ENCODE measurements at regions not wholly inside any gene's neighbourhood (a gene's known extent, or its start where the extent isn't known, plus 50 kb on each side); places are given as distances from the start of the nearest gene placed in this dataset.

DNA sequence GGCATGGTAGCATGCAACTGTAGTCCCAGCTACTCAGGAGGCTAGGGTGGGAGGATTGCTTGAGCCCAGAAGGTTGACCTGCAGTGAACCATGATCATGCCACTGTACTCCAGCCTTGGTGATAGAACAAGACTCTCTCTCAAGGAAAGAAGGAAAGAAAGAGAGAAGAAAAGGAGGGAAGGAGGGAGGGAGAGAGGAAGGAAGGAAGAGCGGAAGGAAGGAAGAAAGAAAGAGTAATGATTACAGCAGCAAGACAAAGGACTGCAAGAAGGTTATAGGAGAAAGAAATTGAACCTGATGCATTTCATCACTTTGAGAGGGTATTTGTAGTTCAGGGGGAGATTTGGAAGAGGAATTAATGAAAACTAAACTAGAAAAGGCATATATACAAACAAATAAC lies 155.7 kb downstream of the LACC1 start:
- H3K36me3 ChIP-seq (replicated peaks in 1 of 2; ENCODE audit: control insufficient read depth in 1 of 2, insufficient read depth in 2 of 2, low read length in 2 of 2) = no peaks in the 10 kb centered on the region
- no peak overlapping the region for H3K27ac ChIP-seq (ENCODE audit: low read depth in 1 of 2, low read length in 2 of 2)
- no peaks in the 10 kb centered on the region for H3K4me1 ChIP-seq (ENCODE audit: control insufficient read depth in 1 of 2, insufficient read depth in 2 of 2, low read length in 2 of 2)
- no peak overlapping the region for H2AFZ ChIP-seq (ENCODE audit: insufficient read depth, low read depth, low read length, poor library complexity, severe bottlenecking)
- H3K79me2 ChIP-seq (ENCODE audit: insufficient read depth, low read length) = no peaks in the 10 kb centered on the region
- intact Hi-C loops (cut with micrococcal nuclease) = no loop called here
- TF ChIP-seq, protein P1, sequence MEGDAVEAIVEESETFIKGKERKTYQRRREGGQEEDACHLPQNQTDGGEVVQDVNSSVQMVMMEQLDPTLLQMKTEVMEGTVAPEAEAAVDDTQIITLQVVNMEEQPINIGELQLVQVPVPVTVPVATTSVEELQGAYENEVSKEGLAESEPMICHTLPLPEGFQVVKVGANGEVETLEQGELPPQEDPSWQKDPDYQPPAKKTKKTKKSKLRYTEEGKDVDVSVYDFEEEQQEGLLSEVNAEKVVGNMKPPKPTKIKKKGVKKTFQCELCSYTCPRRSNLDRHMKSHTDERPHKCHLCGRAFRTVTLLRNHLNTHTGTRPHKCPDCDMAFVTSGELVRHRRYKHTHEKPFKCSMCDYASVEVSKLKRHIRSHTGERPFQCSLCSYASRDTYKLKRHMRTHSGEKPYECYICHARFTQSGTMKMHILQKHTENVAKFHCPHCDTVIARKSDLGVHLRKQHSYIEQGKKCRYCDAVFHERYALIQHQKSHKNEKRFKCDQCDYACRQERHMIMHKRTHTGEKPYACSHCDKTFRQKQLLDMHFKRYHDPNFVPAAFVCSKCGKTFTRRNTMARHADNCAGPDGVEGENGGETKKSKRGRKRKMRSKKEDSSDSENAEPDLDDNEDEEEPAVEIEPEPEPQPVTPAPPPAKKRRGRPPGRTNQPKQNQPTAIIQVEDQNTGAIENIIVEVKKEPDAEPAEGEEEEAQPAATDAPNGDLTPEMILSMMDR (IDR thresholded peaks at IDR 0.05) = no peak
- H3K4me2 ChIP-seq (replicated peaks; ENCODE audit: extremely low read depth, low read length, poor library complexity, severe bottlenecking) = no peak overlapping the region
- WGBS (ENCODE audit: insufficient coverage) = no CpG with 5 or more reads among the region's 1 CpG
- no peaks in the 10 kb centered on the region for H3K4me1 Mint-ChIP-seq
- no peak overlapping the region for H3K9ac ChIP-seq (ENCODE audit: insufficient read depth, low read length, poor library complexity, severe bottlenecking)
- H3K9me3 ChIP-seq (replicated peaks in 1 of 2; ENCODE audit: control insufficient read depth in 1 of 2, insufficient read depth in 1 of 2, low read length in 2 of 2) = no peaks in the 10 kb centered on the region
- H3K27me3 ChIP-seq (ENCODE audit: control insufficient read depth in 2 of 2, insufficient read depth in 2 of 2, low read length in 2 of 2) = no peaks in the 10 kb centered on the region
- peaks cover 2 to 4% (median 3%) of the 10 kb centered on the region in 3 donors for H3K27me3 Mint-ChIP-seq (ENCODE audit: low read depth in 3 of 3)
- no peaks in the 10 kb centered on the region for H4K20me1 ChIP-seq (ENCODE audit: insufficient read depth, low read length)
- peaks cover 0 to 2% (median 0%) of the 10 kb centered on the region in 7 donors for H3K9me3 Mint-ChIP-seq
- no peak for DNase-seq
- H3K4me3 ChIP-seq (replicated peaks in 1 of 3; ENCODE audit: low read depth in 2 of 3, low read length in 3 of 3) = no peak overlapping the region
- H3K4me3 Mint-ChIP-seq = no peak overlapping the region
- no peaks in the 10 kb centered on the region for H3K36me3 Mint-ChIP-seq
- no peak overlapping the region for H3K27ac Mint-ChIP-seq

- Mint-ChIP-seq H3K36me3 (no peaks in the 10 kb centered on the region), H3K27ac (no peak overlapping the region), H3K27me3 (ENCODE audit: low read depth in 3 of 3) (peaks cover 0 to 1% (median 0%) of the 10 kb centered on the region in 3 donors), H3K4me3 (no peak overlapping the region), H3K4me1 (no peaks in the 10 kb centered on the region), H3K9me3 (no peaks in the 10 kb centered on the region)
- no CpG with 5 or more reads among the region's 1 CpG for WGBS (ENCODE audit: insufficient coverage)
- no peaks in the 10 kb centered on the region for H3K4me1 ChIP-seq (ENCODE audit: control insufficient read depth in 1 of 2, insufficient read depth in 2 of 2, low read length in 2 of 2)
- intact Hi-C loops (cut with micrococcal nuclease) = loop anchor here in 1 of 2 donors (10.0 kb wide), 1 partner anchor 125 kb away; no protein-coding TSS in a partner anchor
- H4K20me1 ChIP-seq (ENCODE audit: insufficient read depth, low read length) = no peaks in the 10 kb centered on the region
- no peaks in the 10 kb centered on the region for H3K79me2 ChIP-seq (ENCODE audit: insufficient read depth, low read length)
- H3K27ac ChIP-seq (ENCODE audit: low read depth in 1 of 2, low read length in 2 of 2) = no peak overlapping the region
- no peaks in the 10 kb centered on the region for H3K9me3 ChIP-seq (replicated peaks in 1 of 2; ENCODE audit: control insufficient read depth in 1 of 2, insufficient read depth in 1 of 2, low read length in 2 of 2)
- no peak for DNase-seq
- TF ChIP-seq, protein P1 (IDR thresholded peaks at IDR 0.05) = no peak
- no peaks in the 10 kb centered on the region for H3K36me3 ChIP-seq (replicated peaks in 1 of 2; ENCODE audit: control insufficient read depth in 1 of 2, insufficient read depth in 2 of 2, low read length in 2 of 2)
- no peak overlapping the region for H3K9ac ChIP-seq (ENCODE audit: insufficient read depth, low read length, poor library complexity, severe bottlenecking)
- no peak overlapping the region for H3K4me2 ChIP-seq (replicated peaks; ENCODE audit: extremely low read depth, low read length, poor library complexity, severe bottlenecking)
- no peak overlapping the region for H2AFZ ChIP-seq (ENCODE audit: insufficient read depth, low read depth, low read length, poor library complexity, severe bottlenecking)
- H3K4me3 ChIP-seq (replicated peaks in 1 of 3; ENCODE audit: low read depth in 2 of 3, low read length in 3 of 3) = no peak overlapping the region
- no peaks in the 10 kb centered on the region for H3K27me3 ChIP-seq (ENCODE audit: control insufficient read depth in 2 of 2, insufficient read depth in 2 of 2, low read length in 2 of 2)
These were observed 160.5 kb downstream of the LACC1 start for GRCh38 chr13:44040070-44040817.
